Osteoblast (primary cell): ENCODE measurements at regions not wholly inside any gene's neighbourhood (a gene's known extent, or its start where the extent isn't known, plus 50 kb on each side); places are given as distances from the start of the nearest gene placed in this dataset.
"Not testable (repeated sequence)": the region's sequence is repeated elsewhere in the genome, so short reads cannot be mapped to it uniquely, and the experiment has no call there.

Source experiments
- DNase-seq: peaks from one replicate; pipeline ENCODE4 v3.0.0; 2011; ENCODE audit warnings: low spot score, mixed read lengths; ENCODE audit not compliant: insufficient read length; ENCODE audit errors: missing footprints
- H2AFZ ChIP-seq: 2 replicates; pipeline ENCODE4 v1.6.0; 2011; ENCODE audit warnings: mild to moderate bottlenecking, low read length
- H3K27ac ChIP-seq: 2 replicates; pipeline ENCODE4 v1.5.1; 2011; ENCODE audit warnings: mild to moderate bottlenecking, low read depth, low read length, moderate library complexity
- H3K27me3 ChIP-seq: 2 replicates; pipeline ENCODE4 v1.6.0; 2012; ENCODE audit warnings: mild to moderate bottlenecking, control low read depth, inconsistent platforms, low read length, moderate library complexity; ENCODE audit not compliant: insufficient read depth
- H3K36me3 ChIP-seq: 2 replicates; pipeline ENCODE4 v1.5.1; 2011; ENCODE audit warnings: mild to moderate bottlenecking, low read length, control low read depth, moderate library complexity; ENCODE audit not compliant: insufficient read depth
- H3K4me1 ChIP-seq: 2 replicates; pipeline ENCODE4 v1.5.1; 2011; ENCODE audit warnings: mild to moderate bottlenecking, low read length, control low read depth, moderate library complexity; ENCODE audit not compliant: insufficient read depth
- H3K4me2 ChIP-seq: 2 replicates; pipeline ENCODE4 v1.6.0; 2011; ENCODE audit warnings: mild to moderate bottlenecking, low read length; ENCODE audit not compliant: insufficient read depth
- H3K4me3 ChIP-seq: fragments of 200-600 bp; sonication (generic); 3 replicates; pipeline ENCODE4 v1.5.1; 2012; ENCODE audit warnings: mild to moderate bottlenecking, low read length, inconsistent platforms; ENCODE audit not compliant: insufficient read depth
- H3K79me2 ChIP-seq: 2 replicates; pipeline ENCODE4 v1.6.0; 2012; ENCODE audit warnings: mild to moderate bottlenecking, low read length, control low read depth, inconsistent platforms; ENCODE audit not compliant: insufficient read depth
- H3K9me3 ChIP-seq: 2 replicates; pipeline ENCODE4 v1.5.1; 2011; ENCODE audit warnings: low read depth, low read length, control low read depth
- H4K20me1 ChIP-seq: 2 replicates; pipeline ENCODE4 v1.6.0; 2012; ENCODE audit warnings: mild to moderate bottlenecking, low read length, control low read depth; ENCODE audit not compliant: insufficient read depth
- TF ChIP-seq, protein P1 (sequence below): IDR thresholded peaks from 2 replicates; pipeline ENCODE4 v1.5.1; 2011; ENCODE audit warnings: mild to moderate bottlenecking, low read depth, low read length, moderate library complexity; ENCODE audit errors: extremely low read depth

GRCh38 chr9:25308549-25308948 lies 369.7 kb downstream of the TUSC1 start:
- Histone ChIP-seq H3K36me3 (no peaks in the 10 kb centered on the region), H2AFZ (no peak overlapping the region), H4K20me1 (no peaks in the 10 kb centered on the region), H3K4me3 (no peak overlapping the region), H3K27ac (no peak overlapping the region), H3K4me1 (no peaks in the 10 kb centered on the region), H3K9me3 (no peaks in the 10 kb centered on the region), H3K79me2 (no peaks in the 10 kb centered on the region), H3K27me3 (no peaks in the 10 kb centered on the region), H3K4me2 (no peak overlapping the region)
- TF ChIP-seq, protein P1, sequence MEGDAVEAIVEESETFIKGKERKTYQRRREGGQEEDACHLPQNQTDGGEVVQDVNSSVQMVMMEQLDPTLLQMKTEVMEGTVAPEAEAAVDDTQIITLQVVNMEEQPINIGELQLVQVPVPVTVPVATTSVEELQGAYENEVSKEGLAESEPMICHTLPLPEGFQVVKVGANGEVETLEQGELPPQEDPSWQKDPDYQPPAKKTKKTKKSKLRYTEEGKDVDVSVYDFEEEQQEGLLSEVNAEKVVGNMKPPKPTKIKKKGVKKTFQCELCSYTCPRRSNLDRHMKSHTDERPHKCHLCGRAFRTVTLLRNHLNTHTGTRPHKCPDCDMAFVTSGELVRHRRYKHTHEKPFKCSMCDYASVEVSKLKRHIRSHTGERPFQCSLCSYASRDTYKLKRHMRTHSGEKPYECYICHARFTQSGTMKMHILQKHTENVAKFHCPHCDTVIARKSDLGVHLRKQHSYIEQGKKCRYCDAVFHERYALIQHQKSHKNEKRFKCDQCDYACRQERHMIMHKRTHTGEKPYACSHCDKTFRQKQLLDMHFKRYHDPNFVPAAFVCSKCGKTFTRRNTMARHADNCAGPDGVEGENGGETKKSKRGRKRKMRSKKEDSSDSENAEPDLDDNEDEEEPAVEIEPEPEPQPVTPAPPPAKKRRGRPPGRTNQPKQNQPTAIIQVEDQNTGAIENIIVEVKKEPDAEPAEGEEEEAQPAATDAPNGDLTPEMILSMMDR = no peak
- peak; percentile 1 for DNase-seq

DNA sequence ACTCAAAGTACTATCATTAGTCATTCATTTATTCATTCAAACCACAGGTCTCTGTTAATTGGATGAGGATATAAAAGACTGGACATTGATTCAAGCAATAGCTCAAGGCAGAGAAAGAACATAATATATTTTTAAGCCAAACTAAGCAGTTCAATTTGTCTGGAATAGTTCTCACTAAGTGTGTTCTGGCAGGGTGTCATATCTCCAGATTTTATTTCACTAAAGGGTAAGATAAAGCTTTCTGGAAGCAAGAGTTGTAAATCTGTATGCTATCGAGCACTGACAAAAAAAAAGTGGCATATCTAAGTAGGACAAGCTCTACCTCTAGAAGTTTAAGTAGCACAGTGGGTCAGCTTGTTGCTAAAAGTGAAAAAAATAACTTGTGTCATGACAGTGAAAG lies 375.6 kb downstream of the TUSC1 start:
- H3K4me3 ChIP-seq = no peak overlapping the region
- H3K9me3 ChIP-seq = peaks cover 1% of the 10 kb centered on the region
- no peaks in the 10 kb centered on the region for H4K20me1 ChIP-seq
- no peaks in the 10 kb centered on the region for H3K4me1 ChIP-seq
- no peaks in the 10 kb centered on the region for H3K36me3 ChIP-seq
- no peak overlapping the region for H2AFZ ChIP-seq
- H3K27ac ChIP-seq = no peak overlapping the region
- no peaks in the 10 kb centered on the region for H3K27me3 ChIP-seq
- H3K4me2 ChIP-seq = no peak overlapping the region
- no peaks in the 10 kb centered on the region for H3K79me2 ChIP-seq
- no peak for DNase-seq
- TF ChIP-seq, protein P1 = no peak

DNA sequence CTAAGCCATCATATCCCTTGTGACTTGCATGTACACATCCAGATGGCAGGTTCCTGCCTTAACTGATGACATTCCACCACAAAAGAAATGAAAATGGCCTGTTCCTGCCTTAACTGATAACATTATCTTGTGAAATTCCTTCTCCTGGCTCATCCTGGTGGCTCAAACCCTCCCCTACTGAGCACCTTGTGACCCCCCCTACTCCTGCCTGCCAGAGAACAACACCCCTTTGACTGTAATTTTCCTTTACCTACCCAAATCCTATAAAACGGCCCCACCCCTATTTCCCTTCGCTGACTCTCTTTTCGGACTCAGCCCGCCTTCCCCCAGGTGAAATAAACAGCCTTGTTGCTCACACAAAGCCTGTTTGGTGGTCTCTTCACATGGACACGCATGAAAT lies 390.0 kb downstream of the TUSC1 start:
- not testable (repeated sequence) for H3K4me2 ChIP-seq, H3K27me3 ChIP-seq, H3K9me3 ChIP-seq, H3K4me1 ChIP-seq, H3K36me3 ChIP-seq, H3K79me2 ChIP-seq, H3K27ac ChIP-seq, H4K20me1 ChIP-seq, DNase-seq, H2AFZ ChIP-seq, H3K4me3 ChIP-seq

- H3K27me3 ChIP-seq = no peaks in the 10 kb centered on the region
- no peaks in the 10 kb centered on the region for H3K79me2 ChIP-seq
- TF ChIP-seq, protein P1 = no peak
- no peak overlapping the region for H3K27ac ChIP-seq
- no peaks in the 10 kb centered on the region for H3K36me3 ChIP-seq
- no peak for DNase-seq
- H3K9me3 ChIP-seq = no peaks in the 10 kb centered on the region
- no peak overlapping the region for H3K4me3 ChIP-seq
- no peaks in the 10 kb centered on the region for H3K4me1 ChIP-seq
- H3K4me2 ChIP-seq = no peak overlapping the region
- no peak overlapping the region for H2AFZ ChIP-seq
- no peaks in the 10 kb centered on the region for H4K20me1 ChIP-seq
Measured at GRCh38 chr9:25284365-25284764, 393.9 kb downstream of the TUSC1 start.
